H1 (cell line): ENCODE measurements at regions not wholly inside any gene's neighbourhood (a gene's known extent, or its start where the extent isn't known, plus 50 kb on each side); places are given as distances from the start of the nearest gene placed in this dataset.

Source experiments
- CTCF ChIA-PET: fragments of 300-600 bp; sonication (Branson Sonifier 250); formaldehyde crosslinking; loops from one replicate; lab custom pipeline; 2021; ENCODE audit not compliant: partially characterized antibody; lab: Charles Lee
- POLR2A ChIA-PET: fragments of 300-600 bp; sonication (Branson Sonifier 250); formaldehyde crosslinking; loops from one replicate; lab custom pipeline; 2021; ENCODE audit warnings: inconsistent platforms; ENCODE audit not compliant: partially characterized antibody; lab: Charles Lee
- DNase-seq, 2 experiments: peaks; one replicate each; pipeline versions ENCODE4 v3.0.0 to v3.0.0-alpha.2; 2010 to 2022; ENCODE audit warnings: low spot score in 2 of 2, low read depth in 1 of 2, mixed read lengths in 1 of 2
- FAIRE-seq: peaks from 2 replicates; lab custom pipeline; 2011; peaks lifted over from hg19 to GRCh38; lab: Jason Lieb, UNC
- H2AFZ ChIP-seq: 2 replicates; pipeline ENCODE4 v1.8.1; 2012; ENCODE audit warnings: low read length, inconsistent platforms
- H2AK5ac ChIP-seq: 2 replicates; pipeline ENCODE4 v1.6.1; 2013; ENCODE audit warnings: low read depth, low read length
- H2BK120ac ChIP-seq: replicated peaks from 2 replicates; pipeline ENCODE3; 2013; ENCODE audit warnings: low read depth, low read length, inconsistent platforms
- H2BK12ac ChIP-seq: 2 replicates; pipeline ENCODE4 v1.6.1; 2013; ENCODE audit warnings: low read depth, low read length
- H2BK15ac ChIP-seq: 2 replicates; pipeline ENCODE4 v1.6.1; 2013; ENCODE audit warnings: low read length
- H2BK20ac ChIP-seq: 2 replicates; pipeline ENCODE4 v1.6.1; 2013; ENCODE audit warnings: low read length
- H2BK5ac ChIP-seq: 2 replicates; pipeline ENCODE4 v1.6.1; 2013; ENCODE audit warnings: low read depth, low read length
- H3K14ac ChIP-seq: 2 replicates; pipeline ENCODE4 v1.6.1; 2013; ENCODE audit warnings: inconsistent platforms; ENCODE audit not compliant: insufficient read length
- H3K18ac ChIP-seq: 2 replicates; pipeline ENCODE4 v1.6.1; 2013; ENCODE audit warnings: low read length; ENCODE audit errors: extremely low read depth
- H3K23ac ChIP-seq: 2 replicates; pipeline ENCODE4 v1.6.1; 2013; ENCODE audit warnings: inconsistent platforms; ENCODE audit not compliant: insufficient read length
- H3K23me2 ChIP-seq: 2 replicates; pipeline ENCODE4 v1.6.1; 2013; ENCODE audit warnings: low read depth, low read length
- H3K27ac ChIP-seq: 2 replicates; pipeline ENCODE4 v1.6.1; 2011; ENCODE audit warnings: low read depth, low read length, inconsistent platforms
- H3K27me3 ChIP-seq, 4 experiments: replicated peaks in 1 of 4; 1 replicate in 1 of 4; 2 replicates in 3 of 4; pipeline versions ENCODE4 v1.6.1 to v1.8.1; 2011 to 2013; ENCODE audit warnings: low read length in 3 of 4, mild to moderate bottlenecking in 3 of 4, inconsistent platforms in 2 of 4, mixed read lengths in 2 of 4, moderate library complexity in 1 of 4; ENCODE audit not compliant: control insufficient read depth in 3 of 4, insufficient read depth in 3 of 4; ENCODE audit errors: extremely low read depth in 1 of 4
- H3K36me3 ChIP-seq, 4 experiments: 2 replicates each; pipeline versions ENCODE4 v1.6.1 to v1.8.1; 2011 to 2013; ENCODE audit warnings: mild to moderate bottlenecking in 4 of 4, low read length in 3 of 4, moderate library complexity in 2 of 4, control low read depth in 1 of 4, inconsistent platforms in 1 of 4; ENCODE audit not compliant: insufficient read depth in 4 of 4, control insufficient read depth in 2 of 4
- H3K4ac ChIP-seq: replicated peaks from 2 replicates; pipeline ENCODE3; 2013; ENCODE audit warnings: low read length, low read depth, mixed read lengths, inconsistent platforms; ENCODE audit not compliant: insufficient read length
- H3K4me1 ChIP-seq, 4 experiments: replicated peaks in 1 of 4; 1 replicate in 1 of 4; 2 replicates in 3 of 4; pipeline versions ENCODE4 v1.6.1 to v1.8.1; 2011 to 2013; ENCODE audit warnings: low read length in 3 of 4, inconsistent platforms in 2 of 4, mixed read lengths in 1 of 4; ENCODE audit not compliant: insufficient read depth in 4 of 4, control insufficient read depth in 3 of 4
- H3K4me2 ChIP-seq, 2 experiments: 2 replicates each; pipeline versions ENCODE4 v1.6.1 to v1.8.1; 2011 to 2013; ENCODE audit warnings: low read depth in 2 of 2, low read length in 2 of 2, control low read depth in 1 of 2, inconsistent platforms in 1 of 2, mild to moderate bottlenecking in 1 of 2; ENCODE audit not compliant: insufficient read depth in 1 of 2
- H3K4me3 ChIP-seq, 4 experiments: fragments of 200-600, 300-600 bp in 1 of 4; sonication (generic), shearing (Covaris generic), sonication (Bioruptor Twin) in 1 of 4; 2 replicates each; pipeline versions ENCODE4 v1.5.1 to v1.8.1; 2011 to 2016; ENCODE audit warnings: low read length in 4 of 4, low read depth in 3 of 4, control low read depth in 2 of 4, inconsistent platforms in 2 of 4, mild to moderate bottlenecking in 2 of 4, mixed read lengths in 1 of 4, moderate library complexity in 1 of 4; ENCODE audit not compliant: insufficient read depth in 2 of 4; ENCODE audit errors: extremely low read depth in 1 of 4
- H3K56ac ChIP-seq: replicated peaks from 2 replicates; pipeline ENCODE3; 2013; ENCODE audit warnings: low read depth, mild to moderate bottlenecking, mixed read lengths, low read length, inconsistent platforms; ENCODE audit not compliant: insufficient read length
- H3K79me1 ChIP-seq: 2 replicates; pipeline ENCODE4 v1.6.1; 2013; ENCODE audit warnings: low read depth, low read length, control low read depth
- H3K79me2 ChIP-seq, 2 experiments: 2 replicates each; pipeline versions ENCODE4 v1.6.1 to v1.8.1; 2012 to 2013; ENCODE audit warnings: low read length in 2 of 2, mild to moderate bottlenecking in 2 of 2, inconsistent platforms in 1 of 2; ENCODE audit not compliant: insufficient read depth in 2 of 2, control insufficient read depth in 1 of 2
- H3K9ac ChIP-seq, 4 experiments: replicated peaks in 1 of 4; 1 replicate in 1 of 4; 2 replicates in 3 of 4; pipeline versions ENCODE4 v1.6.1 to v1.8.1; 2011 to 2013; ENCODE audit warnings: low read depth in 3 of 4, low read length in 3 of 4, control low read depth in 2 of 4, mild to moderate bottlenecking in 2 of 4, moderate library complexity in 2 of 4, inconsistent platforms in 1 of 4; ENCODE audit errors: extremely low read depth in 1 of 4
- H3K9me3 ChIP-seq, 2 experiments: 2 replicates each; pipeline versions ENCODE4 v1.6.1 to v1.8.1; 2012 to 2013; ENCODE audit warnings: mild to moderate bottlenecking in 2 of 2, moderate library complexity in 2 of 2, control low read depth in 1 of 2, inconsistent platforms in 1 of 2, low read depth in 1 of 2, low read length in 1 of 2, mixed read lengths in 1 of 2; ENCODE audit not compliant: insufficient read depth in 2 of 2
- H4K20me1 ChIP-seq, 2 experiments: replicated peaks in 1 of 2; 2 replicates each; pipeline versions ENCODE3 to v1.8.1; 2011 to 2013; ENCODE audit warnings: inconsistent platforms in 2 of 2, low read length in 2 of 2, mild to moderate bottlenecking in 1 of 2; ENCODE audit not compliant: insufficient read depth in 2 of 2, control insufficient read depth in 1 of 2
- H4K5ac ChIP-seq: 2 replicates; pipeline ENCODE4 v1.6.1; 2013; ENCODE audit warnings: low read length, low read depth, mixed read lengths, inconsistent platforms; ENCODE audit not compliant: insufficient read length
- H4K8ac ChIP-seq: 2 replicates; pipeline ENCODE4 v1.8.0; 2013; ENCODE audit warnings: mild to moderate bottlenecking, moderate library complexity, low read length, inconsistent platforms; ENCODE audit not compliant: insufficient read depth; ENCODE audit errors: extremely low read depth
- H4K91ac ChIP-seq: replicated peaks from 2 replicates; pipeline ENCODE3; 2013; ENCODE audit warnings: low read length, mixed read lengths, inconsistent platforms; ENCODE audit not compliant: insufficient read length
- MAFK ChIP-seq: IDR thresholded peaks from 2 replicates; pipeline ENCODE4 v1.6.1; 2012; ENCODE audit warnings: low read depth, mild to moderate bottlenecking, improper control_type of control experiment, low read length
- NRF1 ChIP-seq: IDR thresholded peaks from 2 replicates; pipeline ENCODE4 v1.6.1; 2011; ENCODE audit warnings: mild to moderate bottlenecking, low read depth, low read length, improper control_type of control experiment
- POLR2A ChIP-seq, 2 experiments: IDR thresholded peaks; 1 replicate in 1 of 2; 2 replicates in 1 of 2; pipeline ENCODE4 v1.6.1; 2011; ENCODE audit warnings: low read depth in 2 of 2, low read length in 2 of 2, mild to moderate bottlenecking in 2 of 2; ENCODE audit errors: control extremely low read depth in 1 of 2
- RFX5 ChIP-seq: IDR thresholded peaks from 2 replicates; pipeline ENCODE4 v1.6.1; 2011; ENCODE audit warnings: low read depth, low read length, improper control_type of control experiment, borderline replicate concordance
- TAF7 ChIP-seq: optimal IDR thresholded peaks from 2 replicates; pipeline ENCODE3; 2011; ENCODE audit warnings: low read depth, mild to moderate bottlenecking, inconsistent platforms, low read length, moderate library complexity, borderline replicate concordance
- TCF12 ChIP-seq: IDR thresholded peaks from 2 replicates; pipeline ENCODE4 v1.6.1; 2011; ENCODE audit warnings: low read depth, mild to moderate bottlenecking, low read length
- WGBS, 2 experiments: shearing (Covaris generic) in 1 of 2; methylation state at CpG; one replicate each; pipeline versions ENCODE4 v1.1.6 to v1.1.7; 2013 to 2015; ENCODE audit warnings: low lambda C conversion rate in 2 of 2, mixed read lengths in 2 of 2, inconsistent platforms in 1 of 2, low coverage in 1 of 2, missing lambda C conversion rate in 1 of 2; ENCODE audit not compliant: insufficient replicate concordance in 2 of 2, insufficient coverage in 1 of 2, insufficient read length in 1 of 2; ENCODE audit errors: extremely low coverage in 1 of 2, missing lambda C conversion rate in 1 of 2; 5-methylcytosine and 5-hydroxymethylcytosine counted together

DNA sequence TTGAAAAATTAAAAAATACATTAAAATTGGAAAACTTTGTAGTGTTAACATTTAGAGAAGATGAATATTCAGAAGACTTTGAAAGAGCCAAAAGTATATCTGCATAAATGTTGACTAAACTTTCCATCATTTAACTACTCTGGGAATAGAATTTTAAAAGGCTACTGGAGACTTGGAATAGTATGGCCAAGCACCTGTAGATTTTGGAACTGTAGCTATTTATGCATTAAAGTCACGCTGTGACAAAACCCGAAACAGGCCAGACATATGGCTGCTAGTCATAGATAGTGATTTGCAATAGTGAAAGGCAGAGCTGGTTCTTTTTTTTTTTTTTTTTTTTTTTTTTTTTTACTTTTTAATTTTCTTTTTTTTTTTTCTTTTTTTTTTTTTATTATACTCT lies 396.0 kb downstream of the SOCS6 start:
- ChIA-PET CTCF (no interaction called here), POLR2A (no interaction called here)
- Histone ChIP-seq H4K8ac (no peak overlapping the region), H3K27ac (no peak overlapping the region), H3K56ac (no peak overlapping the region), H4K20me1 (no peaks in the 10 kb centered on the region), H3K79me1 (no peaks in the 10 kb centered on the region), H3K4me2 (no peak overlapping the region), H2AFZ (no peak overlapping the region), H3K23me2 (no peaks in the 10 kb centered on the region), H2AK5ac (no peak overlapping the region), H3K79me2 (no peaks in the 10 kb centered on the region), H2BK20ac (no peak overlapping the region), H4K91ac (no peak overlapping the region), H2BK5ac (no peak overlapping the region), H2BK120ac (no peak overlapping the region), H2BK12ac (no peak overlapping the region), H3K14ac (no peak overlapping the region), H3K36me3 (no peaks in the 10 kb centered on the region), H3K4me1 (no peaks in the 10 kb centered on the region), H3K4me3 (no peak overlapping the region), H3K9ac (no peak overlapping the region), H4K5ac (no peak overlapping the region), H3K23ac (no peak overlapping the region), H2BK15ac (no peak overlapping the region), H3K27me3 (peaks cover 0 to 1% (median 0%) of the 10 kb centered on the region in 4 experiments; a peak in 1 of 7 replicates), H3K9me3 (peaks cover 45 to 54% of the 10 kb centered on the region in 2 experiments), H3K4ac (no peak overlapping the region), H3K18ac (no peak overlapping the region)
- TF ChIP-seq TAF7, result no peak
- TF ChIP-seq MAFK, result no peak
- TF ChIP-seq TCF12, result no peak
- TF ChIP-seq POLR2A (IDR thresholded peaks at IDR 0.05; ENCODE audit: control extremely low read depth in 1 of 2, low read depth in 2 of 2, low read length in 2 of 2), result no peak
- TF ChIP-seq RFX5, result no peak
- no peak for TF ChIP-seq NRF1
- 89% methylated on average over 2 of the region's 2 CpGs; no CpG with 5 or more reads in 1 of the 2 experiments for WGBS, 2 experiments
- no peak for FAIRE-seq
- DNase-seq, result no peak
